ENCODE measurements at regions not wholly inside any gene's neighbourhood (a gene's known extent, or its start where the extent isn't known, plus 50 kb on each side); places are given as distances from the start of the nearest gene placed in this dataset.

DNA sequence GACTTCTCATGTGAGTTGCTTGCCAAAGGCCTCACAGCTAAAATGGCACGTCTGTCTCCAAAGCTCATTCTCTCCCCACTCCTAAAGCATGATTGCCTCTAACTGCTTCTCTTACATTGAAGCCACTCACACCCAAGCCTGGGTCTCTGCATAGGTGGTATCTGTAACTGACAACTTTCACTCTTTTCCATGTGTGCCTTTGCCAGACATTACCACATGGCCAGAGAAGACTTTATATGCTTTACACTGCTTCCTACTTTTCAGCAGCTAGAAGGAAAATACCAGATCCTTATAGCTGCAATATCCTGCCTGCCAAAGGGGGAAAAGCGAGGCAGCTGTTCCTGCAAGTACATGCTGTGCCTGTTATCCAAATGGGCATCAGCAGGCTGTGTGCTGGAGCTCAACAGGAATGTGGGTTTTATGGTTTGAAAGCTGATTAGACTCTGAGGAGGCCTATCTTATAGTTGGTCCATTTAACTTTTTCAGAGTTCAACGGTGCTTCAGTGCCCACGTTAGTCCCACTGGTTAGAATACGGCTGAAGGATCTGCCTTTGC, 547.1 kb downstream of the RAB38 start:
- H2AFZ ChIP-seq (ENCODE audit: low read depth, low read length, poor library complexity, severe bottlenecking): no peak overlapping the region
- ChIA-PET RAD21 (ENCODE audit: low non-redundant PET in 1 of 2, low total read pairs in 2 of 2, uncharacterized antibody in 2 of 2, unreplicated experiment in 2 of 2) (no interaction called here), CTCF (no interaction called here)

More for the DNA sequence above, 547.1 kb downstream of the RAB38 start:
- Histone ChIP-seq H3K9me2 (ENCODE audit: insufficient read depth) (no peaks in the 10 kb centered on the region), H3K36me3 (ENCODE audit: control insufficient read depth in 1 of 2, insufficient read depth in 2 of 2, low read length in 2 of 2) (no peaks in the 10 kb centered on the region), H3K27ac (ENCODE audit: low read depth, low read length) (no peak overlapping the region), H3K4me2 (ENCODE audit: low read length) (no peak overlapping the region), H4K20me1 (ENCODE audit: insufficient read depth) (no peaks in the 10 kb centered on the region), H3K4me1 (ENCODE audit: control insufficient read depth in 1 of 2, insufficient read depth in 2 of 2, low read length in 2 of 2) (no peaks in the 10 kb centered on the region), H3K27me3 (ENCODE audit: insufficient read depth, low read length) (peaks cover 10% of the 10 kb centered on the region; the same call in 1 of the 2 replicates), H3K79me2 (ENCODE audit: insufficient read depth, low read length) (no peaks in the 10 kb centered on the region), H3K4me3 (replicated peaks in 1 of 2; ENCODE audit: low read depth in 1 of 2, low read length in 2 of 2) (no peak overlapping the region), H3K9ac (ENCODE audit: low read length) (no peak overlapping the region), H3K9me3 (ENCODE audit: control insufficient read depth in 1 of 2, insufficient read depth in 1 of 2, low read depth in 1 of 2, low read length in 2 of 2) (no peaks in the 10 kb centered on the region)
- POLR2A ChIA-PET: no interaction called here
- no peak for TF ChIP-seq ZNF274 (IDR thresholded peaks at IDR 0.05; ENCODE audit: low read depth, low read length)
- TF ChIP-seq, protein P1, sequence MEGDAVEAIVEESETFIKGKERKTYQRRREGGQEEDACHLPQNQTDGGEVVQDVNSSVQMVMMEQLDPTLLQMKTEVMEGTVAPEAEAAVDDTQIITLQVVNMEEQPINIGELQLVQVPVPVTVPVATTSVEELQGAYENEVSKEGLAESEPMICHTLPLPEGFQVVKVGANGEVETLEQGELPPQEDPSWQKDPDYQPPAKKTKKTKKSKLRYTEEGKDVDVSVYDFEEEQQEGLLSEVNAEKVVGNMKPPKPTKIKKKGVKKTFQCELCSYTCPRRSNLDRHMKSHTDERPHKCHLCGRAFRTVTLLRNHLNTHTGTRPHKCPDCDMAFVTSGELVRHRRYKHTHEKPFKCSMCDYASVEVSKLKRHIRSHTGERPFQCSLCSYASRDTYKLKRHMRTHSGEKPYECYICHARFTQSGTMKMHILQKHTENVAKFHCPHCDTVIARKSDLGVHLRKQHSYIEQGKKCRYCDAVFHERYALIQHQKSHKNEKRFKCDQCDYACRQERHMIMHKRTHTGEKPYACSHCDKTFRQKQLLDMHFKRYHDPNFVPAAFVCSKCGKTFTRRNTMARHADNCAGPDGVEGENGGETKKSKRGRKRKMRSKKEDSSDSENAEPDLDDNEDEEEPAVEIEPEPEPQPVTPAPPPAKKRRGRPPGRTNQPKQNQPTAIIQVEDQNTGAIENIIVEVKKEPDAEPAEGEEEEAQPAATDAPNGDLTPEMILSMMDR (IDR thresholded peaks at IDR 0.05 in 2 of 3, conservative IDR thresholded peaks at IDR 0.05 in 1 of 3; ENCODE audit: borderline replicate concordance in 1 of 3, insufficient read depth in 1 of 3, low read depth in 2 of 3, low read length in 2 of 3): no peak
- TF ChIP-seq EZH2 (IDR thresholded peaks at IDR 0.05): no peak
- TF ChIP-seq, protein P2, sequence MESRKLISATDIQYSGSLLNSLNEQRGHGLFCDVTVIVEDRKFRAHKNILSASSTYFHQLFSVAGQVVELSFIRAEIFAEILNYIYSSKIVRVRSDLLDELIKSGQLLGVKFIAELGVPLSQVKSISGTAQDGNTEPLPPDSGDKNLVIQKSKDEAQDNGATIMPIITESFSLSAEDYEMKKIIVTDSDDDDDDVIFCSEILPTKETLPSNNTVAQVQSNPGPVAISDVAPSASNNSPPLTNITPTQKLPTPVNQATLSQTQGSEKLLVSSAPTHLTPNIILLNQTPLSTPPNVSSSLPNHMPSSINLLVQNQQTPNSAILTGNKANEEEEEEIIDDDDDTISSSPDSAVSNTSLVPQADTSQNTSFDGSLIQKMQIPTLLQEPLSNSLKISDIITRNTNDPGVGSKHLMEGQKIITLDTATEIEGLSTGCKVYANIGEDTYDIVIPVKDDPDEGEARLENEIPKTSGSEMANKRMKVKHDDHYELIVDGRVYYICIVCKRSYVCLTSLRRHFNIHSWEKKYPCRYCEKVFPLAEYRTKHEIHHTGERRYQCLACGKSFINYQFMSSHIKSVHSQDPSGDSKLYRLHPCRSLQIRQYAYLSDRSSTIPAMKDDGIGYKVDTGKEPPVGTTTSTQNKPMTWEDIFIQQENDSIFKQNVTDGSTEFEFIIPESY (IDR thresholded peaks at IDR 0.05; ENCODE audit: extremely low read depth, insufficient replicate concordance, low read length): no peak
- TF ChIP-seq, protein P3, sequence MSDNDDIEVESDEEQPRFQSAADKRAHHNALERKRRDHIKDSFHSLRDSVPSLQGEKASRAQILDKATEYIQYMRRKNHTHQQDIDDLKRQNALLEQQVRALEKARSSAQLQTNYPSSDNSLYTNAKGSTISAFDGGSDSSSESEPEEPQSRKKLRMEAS (IDR thresholded peaks at IDR 0.05): no peak
- TF ChIP-seq SP1 (IDR thresholded peaks at IDR 0.05; ENCODE audit: low read depth): no peak
- no peak for TF ChIP-seq FOSL1 (IDR thresholded peaks at IDR 0.05; ENCODE audit: low read depth)
- no peak for TF ChIP-seq YY1 (IDR thresholded peaks at IDR 0.05; ENCODE audit: extremely low read depth, insufficient replicate concordance, low read depth, low read length)
- TF ChIP-seq RAD21 (IDR thresholded peaks at IDR 0.05; ENCODE audit: low read depth): no peak
- TF ChIP-seq, protein P4, sequence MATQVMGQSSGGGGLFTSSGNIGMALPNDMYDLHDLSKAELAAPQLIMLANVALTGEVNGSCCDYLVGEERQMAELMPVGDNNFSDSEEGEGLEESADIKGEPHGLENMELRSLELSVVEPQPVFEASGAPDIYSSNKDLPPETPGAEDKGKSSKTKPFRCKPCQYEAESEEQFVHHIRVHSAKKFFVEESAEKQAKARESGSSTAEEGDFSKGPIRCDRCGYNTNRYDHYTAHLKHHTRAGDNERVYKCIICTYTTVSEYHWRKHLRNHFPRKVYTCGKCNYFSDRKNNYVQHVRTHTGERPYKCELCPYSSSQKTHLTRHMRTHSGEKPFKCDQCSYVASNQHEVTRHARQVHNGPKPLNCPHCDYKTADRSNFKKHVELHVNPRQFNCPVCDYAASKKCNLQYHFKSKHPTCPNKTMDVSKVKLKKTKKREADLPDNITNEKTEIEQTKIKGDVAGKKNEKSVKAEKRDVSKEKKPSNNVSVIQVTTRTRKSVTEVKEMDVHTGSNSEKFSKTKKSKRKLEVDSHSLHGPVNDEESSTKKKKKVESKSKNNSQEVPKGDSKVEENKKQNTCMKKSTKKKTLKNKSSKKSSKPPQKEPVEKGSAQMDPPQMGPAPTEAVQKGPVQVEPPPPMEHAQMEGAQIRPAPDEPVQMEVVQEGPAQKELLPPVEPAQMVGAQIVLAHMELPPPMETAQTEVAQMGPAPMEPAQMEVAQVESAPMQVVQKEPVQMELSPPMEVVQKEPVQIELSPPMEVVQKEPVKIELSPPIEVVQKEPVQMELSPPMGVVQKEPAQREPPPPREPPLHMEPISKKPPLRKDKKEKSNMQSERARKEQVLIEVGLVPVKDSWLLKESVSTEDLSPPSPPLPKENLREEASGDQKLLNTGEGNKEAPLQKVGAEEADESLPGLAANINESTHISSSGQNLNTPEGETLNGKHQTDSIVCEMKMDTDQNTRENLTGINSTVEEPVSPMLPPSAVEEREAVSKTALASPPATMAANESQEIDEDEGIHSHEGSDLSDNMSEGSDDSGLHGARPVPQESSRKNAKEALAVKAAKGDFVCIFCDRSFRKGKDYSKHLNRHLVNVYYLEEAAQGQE (IDR thresholded peaks at IDR 0.05; ENCODE audit: low read depth): no peak
- TF ChIP-seq EGR1 (IDR thresholded peaks at IDR 0.05; ENCODE audit: low read depth): no peak
- no peak for TF ChIP-seq ZFX (IDR thresholded peaks at IDR 0.05)
- no peak for TF ChIP-seq POLR2A (IDR thresholded peaks at IDR 0.05; ENCODE audit: borderline replicate concordance, extremely low read depth, insufficient read depth, insufficient read length)
- no peak for TF ChIP-seq EZH2phosphoT487 (IDR thresholded peaks at IDR 0.05; ENCODE audit: borderline replicate concordance)
- TF ChIP-seq, protein P5, sequence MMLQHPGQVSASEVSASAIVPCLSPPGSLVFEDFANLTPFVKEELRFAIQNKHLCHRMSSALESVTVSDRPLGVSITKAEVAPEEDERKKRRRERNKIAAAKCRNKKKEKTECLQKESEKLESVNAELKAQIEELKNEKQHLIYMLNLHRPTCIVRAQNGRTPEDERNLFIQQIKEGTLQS (IDR thresholded peaks at IDR 0.05): no peak
- no peak for TF ChIP-seq CBX3 (IDR thresholded peaks at IDR 0.05; ENCODE audit: low read depth)
- no peak for TF ChIP-seq TCF7L2 (IDR thresholded peaks at IDR 0.05; ENCODE audit: borderline replicate concordance, extremely low read depth, insufficient read depth, insufficient read length)
- DNase-seq (ENCODE audit: low read depth, low spot score) (no peak), ATAC-seq (no peak)
- BruUV-seq (replicated peaks): no TSS peak
- intact Hi-C loops (cut with micrococcal nuclease): no loop called here

Data from HCT116 (cell line).